ENCODE measurements at regions not wholly inside any gene's neighbourhood (a gene's known extent, or its start where the extent isn't known, plus 50 kb on each side); places are given as distances from the start of the nearest gene placed in this dataset.

DNA sequence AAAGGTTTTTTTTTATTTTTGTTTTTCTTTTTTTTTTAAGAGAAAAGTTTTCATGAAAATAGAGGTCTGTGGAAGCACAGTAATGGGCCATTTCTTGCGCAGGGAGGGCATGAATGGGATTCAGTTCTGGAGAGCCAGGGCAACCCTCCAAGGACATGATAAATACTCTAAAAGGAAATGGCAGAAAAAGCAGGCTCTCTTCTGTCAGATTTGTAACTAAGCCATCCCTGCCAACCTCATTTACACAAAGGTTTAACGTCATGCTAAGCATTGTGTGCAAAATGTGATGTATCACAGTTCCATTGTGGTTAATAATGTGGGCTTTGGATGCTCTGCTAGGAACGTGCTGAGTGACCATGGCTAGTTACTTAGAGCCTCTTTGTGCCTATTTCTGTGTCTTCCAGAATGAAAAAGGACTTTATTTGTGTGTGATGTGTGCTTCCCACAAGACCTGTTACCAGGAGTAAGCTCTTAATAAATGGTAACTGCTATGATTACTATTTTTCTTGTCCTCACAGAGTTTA is 1095.9 kb upstream of the SORCS1 start:
- H3T11ph ChIP-seq (ENCODE audit: low read length) = no peak overlapping the region
- H3K27me3 Mint-ChIP-seq (ENCODE audit: low read depth) = no peaks in the 10 kb centered on the region
- H3K36me3 Mint-ChIP-seq (ENCODE audit: insufficient read depth in 1 of 3, low read depth in 3 of 3) = no peaks in the 10 kb centered on the region

More for the DNA sequence above, 1095.9 kb upstream of the SORCS1 start:
- Histone ChIP-seq H3K27ac (ENCODE audit: insufficient read length, low read depth, low read length) (no peak overlapping the region), H2BK12ac (ENCODE audit: insufficient read length, low read depth, low read length) (no peak overlapping the region), H2BK5ac (ENCODE audit: insufficient read length, low read length) (no peak overlapping the region), H3K14ac (ENCODE audit: insufficient read depth, low read length) (no peak overlapping the region), H2AK5ac (ENCODE audit: insufficient read length, low read length) (no peak overlapping the region), H2BK20ac (ENCODE audit: low read depth, low read length, poor library complexity, severe bottlenecking) (no peak overlapping the region), H3K23me2 (ENCODE audit: insufficient read length, low read depth, low read length, poor library complexity, severe bottlenecking) (no peaks in the 10 kb centered on the region), H2BK15ac (ENCODE audit: low read depth, low read length) (no peak overlapping the region), H2AFZ (ENCODE audit: low read length) (no peak overlapping the region), H4K91ac (ENCODE audit: insufficient read length, low read depth, low read length) (no peak overlapping the region), H3K4ac (ENCODE audit: low read depth, low read length) (no peak overlapping the region), H3K4me1 (ENCODE audit: insufficient read depth, low read length) (no peaks in the 10 kb centered on the region), H3K9me3 (ENCODE audit: control insufficient read depth, low read depth, low read length) (no peaks in the 10 kb centered on the region), H3K79me1 (ENCODE audit: insufficient read depth, low read depth, low read length, poor library complexity, severe bottlenecking) (no peaks in the 10 kb centered on the region), H4K5ac (ENCODE audit: insufficient read length, low read depth, low read length) (no peak overlapping the region), H3K4me2 (ENCODE audit: insufficient read depth, insufficient read length, low read length) (no peak overlapping the region), H3K9ac (ENCODE audit: extremely low read depth, insufficient read length, low read length) (no peak overlapping the region), H3K23ac (ENCODE audit: insufficient read length, low read depth, low read length) (no peak overlapping the region), H3K56ac (ENCODE audit: insufficient read length, low read depth, low read length) (no peak overlapping the region), H3K79me2 (ENCODE audit: insufficient read depth, low read length) (no peaks in the 10 kb centered on the region), H4K20me1 (ENCODE audit: control insufficient read depth, insufficient read depth, insufficient read length) (no peaks in the 10 kb centered on the region), H3K18ac (ENCODE audit: insufficient read length, low read depth, low read length) (no peak overlapping the region), H2BK120ac (ENCODE audit: low read depth, low read length, poor library complexity, severe bottlenecking) (no peak overlapping the region), H4K8ac (replicated peaks; ENCODE audit: insufficient read length, low read depth, low read length) (no peak overlapping the region), H3K27me3 (ENCODE audit: insufficient read depth, low read length) (no peaks in the 10 kb centered on the region)
- TF ChIP-seq, protein P1, sequence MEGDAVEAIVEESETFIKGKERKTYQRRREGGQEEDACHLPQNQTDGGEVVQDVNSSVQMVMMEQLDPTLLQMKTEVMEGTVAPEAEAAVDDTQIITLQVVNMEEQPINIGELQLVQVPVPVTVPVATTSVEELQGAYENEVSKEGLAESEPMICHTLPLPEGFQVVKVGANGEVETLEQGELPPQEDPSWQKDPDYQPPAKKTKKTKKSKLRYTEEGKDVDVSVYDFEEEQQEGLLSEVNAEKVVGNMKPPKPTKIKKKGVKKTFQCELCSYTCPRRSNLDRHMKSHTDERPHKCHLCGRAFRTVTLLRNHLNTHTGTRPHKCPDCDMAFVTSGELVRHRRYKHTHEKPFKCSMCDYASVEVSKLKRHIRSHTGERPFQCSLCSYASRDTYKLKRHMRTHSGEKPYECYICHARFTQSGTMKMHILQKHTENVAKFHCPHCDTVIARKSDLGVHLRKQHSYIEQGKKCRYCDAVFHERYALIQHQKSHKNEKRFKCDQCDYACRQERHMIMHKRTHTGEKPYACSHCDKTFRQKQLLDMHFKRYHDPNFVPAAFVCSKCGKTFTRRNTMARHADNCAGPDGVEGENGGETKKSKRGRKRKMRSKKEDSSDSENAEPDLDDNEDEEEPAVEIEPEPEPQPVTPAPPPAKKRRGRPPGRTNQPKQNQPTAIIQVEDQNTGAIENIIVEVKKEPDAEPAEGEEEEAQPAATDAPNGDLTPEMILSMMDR (conservative IDR thresholded peaks at IDR 0.05) = no peak
- H3K4me3 Mint-ChIP-seq = no peak overlapping the region
- no peak for DNase-seq
- no peaks in the 10 kb centered on the region for H3K9me3 Mint-ChIP-seq
- H3K27ac Mint-ChIP-seq = no peak overlapping the region
- no CpG with 5 or more reads among the region's 3 CpGs for WGBS (ENCODE audit: extremely low coverage, insufficient read length, low lambda C conversion rate)
- H3K4me1 Mint-ChIP-seq = no peaks in the 10 kb centered on the region

Data from H9 (cell line).